ENCODE measurements at regions not wholly inside any gene's neighbourhood (a gene's known extent, or its start where the extent isn't known, plus 50 kb on each side); places are given as distances from the start of the nearest gene placed in this dataset.
"Not testable (repeated sequence)": the region's sequence is repeated elsewhere in the genome, so short reads cannot be mapped to it uniquely, and the experiment has no call there.

GRCh38 chr1:101483982-101484688 is 247.3 kb downstream of the S1PR1 start:
- DNase-seq (ENCODE audit: low read depth): no peak

DNA sequence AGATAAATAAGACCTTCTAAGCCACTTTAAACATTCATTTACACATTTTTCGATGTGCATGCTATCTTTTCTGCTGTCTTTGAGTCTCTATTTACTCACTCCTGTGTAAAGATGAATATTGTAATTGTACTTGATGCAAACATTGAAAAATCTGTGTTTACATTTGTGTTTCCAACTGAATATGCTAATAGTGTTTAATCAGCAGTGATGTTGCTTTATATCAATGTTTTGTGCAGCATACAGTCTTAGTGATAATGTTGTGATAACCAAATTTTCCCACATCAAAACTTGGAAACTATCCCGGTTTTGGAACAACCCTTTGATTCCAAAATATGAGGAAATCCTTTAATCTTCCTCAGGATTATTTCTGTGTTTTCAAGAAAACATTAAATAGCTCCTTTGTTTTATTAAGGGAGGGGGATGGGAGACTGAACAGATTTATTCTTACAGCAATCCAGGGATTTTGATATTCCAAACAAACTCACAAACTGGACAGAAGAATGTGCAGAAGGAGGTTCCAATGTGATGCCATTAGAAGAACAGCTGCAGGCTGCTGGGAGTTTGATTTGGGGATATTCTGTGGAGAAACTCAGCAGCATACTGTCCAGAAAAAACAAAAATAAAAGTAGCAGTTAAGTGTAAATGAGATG is 248.0 kb downstream of the S1PR1 start:
- no peak for DNase-seq (ENCODE audit: low read depth)

- no peak for DNase-seq (ENCODE audit: low read depth)
Measured at GRCh38 chr1:101485712-101486111, 248.9 kb downstream of the S1PR1 start.

- DNase-seq (ENCODE audit: low read depth): not testable (repeated sequence)
Measured at GRCh38 chr1:101492144-101492543, 255.3 kb downstream of the S1PR1 start.

DNA sequence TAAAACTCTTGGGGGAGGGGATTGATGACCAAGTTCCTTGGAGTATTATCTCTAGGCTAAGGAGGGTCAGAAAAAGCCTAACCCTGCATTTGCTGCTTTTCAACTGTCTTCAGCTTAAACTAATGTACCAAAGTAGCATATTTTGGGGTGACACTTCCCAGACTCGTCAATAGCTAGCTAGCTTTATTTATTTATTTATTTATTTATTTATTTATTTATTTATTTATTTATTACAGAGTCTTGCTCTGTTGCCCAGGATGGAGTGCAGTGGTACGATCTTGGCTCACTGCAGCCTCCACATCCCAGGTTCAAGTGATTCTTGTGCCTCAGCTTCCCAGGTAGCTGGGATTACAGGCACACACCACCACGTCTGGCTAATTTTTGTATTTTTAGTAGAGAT is 257.1 kb downstream of the S1PR1 start:
- not testable (repeated sequence) for DNase-seq (ENCODE audit: low read depth)

DNA sequence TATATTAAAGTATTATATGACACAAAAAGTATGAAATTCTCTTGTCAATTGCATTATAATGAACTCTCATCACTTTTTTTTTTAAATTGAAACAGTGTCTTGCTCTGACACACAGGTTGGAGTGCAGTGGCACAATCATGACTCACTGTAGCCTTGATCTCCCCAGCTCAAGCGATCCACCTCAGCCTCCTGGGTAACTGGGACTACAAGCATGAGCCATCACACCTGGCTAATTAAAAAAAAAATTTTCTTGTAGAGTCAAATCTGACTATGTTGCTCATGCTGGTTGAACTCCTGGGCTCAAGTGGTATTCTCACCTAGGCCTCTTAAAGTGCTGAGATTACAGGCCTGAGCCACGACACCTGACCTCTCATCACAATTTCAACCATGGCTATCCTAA is 259.3 kb downstream of the S1PR1 start:
- DNase-seq (ENCODE audit: low read depth): no peak

GRCh38 chr1:101497881-101498559 is 261.2 kb downstream of the S1PR1 start:
- DNase-seq (ENCODE audit: low read depth): no peak

GRCh38 chr1:101504106-101504505 is 267.3 kb downstream of the S1PR1 start:
- not testable (repeated sequence) for DNase-seq (ENCODE audit: low read depth)

GRCh38 chr1:101505240-101505639 is 268.4 kb downstream of the S1PR1 start:
- not testable (repeated sequence) for DNase-seq (ENCODE audit: low read depth)

DNA sequence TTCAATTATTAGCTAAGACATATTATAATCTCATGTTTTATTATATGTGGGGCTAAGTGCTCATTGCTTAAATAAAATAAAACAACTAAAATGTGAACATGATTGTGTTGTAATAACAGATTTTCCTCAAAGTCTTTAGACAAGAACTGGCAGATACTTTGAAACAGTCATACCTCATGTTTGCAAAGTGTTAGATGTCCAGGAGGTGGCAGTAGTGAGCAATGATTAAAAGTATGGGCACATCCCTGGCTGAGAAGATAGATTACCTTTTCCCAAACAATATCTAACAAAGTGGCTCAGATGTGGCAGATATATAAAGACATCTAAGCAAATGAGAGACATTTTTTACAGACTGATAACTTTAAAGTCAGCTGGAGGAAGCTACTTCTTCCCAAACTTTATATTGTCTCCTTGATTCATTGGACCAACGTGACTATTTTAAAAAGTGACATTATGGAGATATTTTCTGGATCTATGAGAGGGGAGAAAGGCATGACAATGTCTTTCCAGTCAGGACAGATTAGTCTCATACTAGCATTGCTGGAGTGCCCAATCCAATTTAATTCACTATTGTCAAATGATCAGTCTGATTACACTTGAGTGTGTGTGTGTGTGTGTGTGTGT is 269.8 kb downstream of the S1PR1 start:
- peak; percentile 20 for DNase-seq (ENCODE audit: low read depth)

- DNase-seq (ENCODE audit: low read depth): no peak
Measured at GRCh38 chr1:101507547-101507971, 270.7 kb downstream of the S1PR1 start.

- DNase-seq (ENCODE audit: low read depth): no peak
Measured at GRCh38 chr1:101508913-101509312, 272.1 kb downstream of the S1PR1 start.

DNA sequence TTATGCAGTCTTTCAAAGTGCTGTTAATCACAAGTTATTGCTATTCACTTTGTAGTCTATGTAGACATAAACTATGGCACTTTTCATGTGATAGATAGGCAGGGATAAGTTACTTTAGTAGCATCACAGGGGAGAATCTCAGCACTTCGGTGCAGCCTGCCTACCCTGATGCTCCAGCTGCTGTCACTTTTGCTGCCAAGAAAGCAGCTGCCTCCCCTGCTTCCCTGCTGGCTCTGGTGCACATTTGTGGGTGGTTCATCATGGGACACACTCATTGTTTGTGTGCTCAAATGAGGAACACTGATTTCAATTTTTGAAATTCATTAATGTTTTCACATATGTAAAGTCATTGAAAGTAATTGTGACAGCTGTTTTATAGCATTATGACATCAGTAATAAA is 272.6 kb downstream of the S1PR1 start:
- no peak for DNase-seq (ENCODE audit: low read depth)

GRCh38 chr1:101511202-101511891 is 274.5 kb downstream of the S1PR1 start:
- no peak for DNase-seq (ENCODE audit: low read depth)

GRCh38 chr1:101520302-101520701 is 283.5 kb downstream of the S1PR1 start:
- DNase-seq (ENCODE audit: low read depth): no peak

GRCh38 chr1:101522486-101522885 is 285.7 kb downstream of the S1PR1 start:
- no peak for DNase-seq (ENCODE audit: low read depth)

DNA sequence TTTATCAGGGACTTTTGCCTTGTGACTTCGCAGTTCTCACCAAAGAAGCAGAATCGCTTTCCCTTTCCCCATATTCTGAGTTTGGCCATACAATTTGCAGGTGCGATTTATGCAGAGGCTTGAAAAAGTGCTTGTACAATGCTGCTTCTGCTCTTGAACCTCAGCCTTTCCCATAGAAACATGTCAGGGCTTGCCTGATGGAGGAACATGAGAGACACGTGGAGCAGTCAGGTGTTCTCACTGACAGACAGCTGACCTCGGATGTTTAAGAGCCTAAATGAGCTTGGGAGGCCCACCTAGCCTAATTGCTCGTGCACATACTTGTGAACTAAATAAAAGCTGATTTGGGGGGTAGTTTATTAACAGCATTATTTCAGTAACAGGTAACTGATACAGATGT is 290.0 kb downstream of the S1PR1 start:
- no peak for DNase-seq (ENCODE audit: low read depth)

DNA sequence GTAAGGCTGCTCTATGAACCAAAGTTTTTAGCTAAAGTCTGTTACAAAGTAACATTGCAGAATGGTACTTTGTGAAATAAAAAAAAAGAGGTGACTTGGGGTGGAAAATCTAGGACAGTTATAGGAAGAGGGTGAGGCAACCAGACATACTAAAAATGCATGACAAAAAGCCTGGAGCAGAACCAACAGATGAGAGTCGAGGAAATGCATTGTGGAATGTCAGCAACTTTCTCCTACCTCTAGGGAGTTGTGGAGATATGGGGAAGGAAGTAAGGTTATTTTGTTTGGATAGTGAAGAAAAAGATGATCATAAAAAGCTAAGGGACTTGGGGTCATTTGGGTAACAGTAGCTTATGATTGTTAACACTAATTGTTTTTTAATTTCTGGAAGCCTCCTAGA is 295.6 kb downstream of the S1PR1 start:
- no peak for DNase-seq (ENCODE audit: low read depth)

- DNase-seq (ENCODE audit: low read depth): no peak
Measured at GRCh38 chr1:101540161-101540560, 303.3 kb downstream of the S1PR1 start.

DNA sequence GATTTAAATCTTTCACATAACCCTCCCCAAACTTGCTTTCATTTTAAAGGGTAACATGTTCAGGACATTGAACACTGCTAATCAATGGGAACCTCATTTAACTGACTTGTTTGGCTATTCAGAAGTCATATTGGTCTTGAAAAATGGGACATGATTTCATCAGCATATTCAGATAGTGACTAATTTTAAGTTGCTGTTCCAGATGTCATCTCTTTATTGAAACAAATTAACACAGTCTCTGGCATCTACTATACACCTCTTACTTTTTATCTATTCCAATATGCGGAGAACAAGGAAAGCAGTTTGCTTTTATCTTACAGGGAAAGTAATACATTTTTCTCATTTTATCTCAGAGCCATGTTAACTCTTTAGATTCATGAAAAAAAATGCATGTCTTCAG is 310.1 kb downstream of the S1PR1 start:
- DNase-seq (ENCODE audit: low read depth): no peak

GRCh38 chr1:101547357-101547756 is 310.5 kb downstream of the S1PR1 start:
- no peak for DNase-seq (ENCODE audit: low read depth)

GRCh38 chr1:101548376-101548775 is 311.6 kb downstream of the S1PR1 start:
- no peak for DNase-seq (ENCODE audit: low read depth)
